ENCODE measurements at regions not wholly inside any gene's neighbourhood (a gene's known extent, or its start where the extent isn't known, plus 50 kb on each side); places are given as distances from the start of the nearest gene placed in this dataset.

DNA sequence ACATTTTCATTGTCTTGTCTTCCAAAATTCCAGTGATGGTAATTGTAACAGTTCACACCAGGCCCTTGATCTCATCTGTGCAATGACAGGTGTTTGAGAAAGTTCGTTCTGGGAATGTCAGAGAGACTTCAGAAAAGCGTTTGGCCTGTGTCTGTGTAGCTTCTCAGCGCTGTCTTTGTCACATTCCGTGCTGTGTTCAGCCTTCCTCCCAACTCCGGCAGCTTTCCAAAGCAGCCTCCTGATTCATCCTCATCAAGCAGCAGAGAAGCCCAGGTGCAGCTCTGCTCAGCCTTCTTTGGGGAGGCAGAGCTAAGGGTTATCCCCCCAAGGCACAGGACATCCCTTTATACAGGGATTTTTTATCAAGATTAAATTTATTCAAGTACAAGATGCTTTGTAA, 494.0 kb upstream of the SUCLG2 start:
- DNase-seq = no peak

DNA sequence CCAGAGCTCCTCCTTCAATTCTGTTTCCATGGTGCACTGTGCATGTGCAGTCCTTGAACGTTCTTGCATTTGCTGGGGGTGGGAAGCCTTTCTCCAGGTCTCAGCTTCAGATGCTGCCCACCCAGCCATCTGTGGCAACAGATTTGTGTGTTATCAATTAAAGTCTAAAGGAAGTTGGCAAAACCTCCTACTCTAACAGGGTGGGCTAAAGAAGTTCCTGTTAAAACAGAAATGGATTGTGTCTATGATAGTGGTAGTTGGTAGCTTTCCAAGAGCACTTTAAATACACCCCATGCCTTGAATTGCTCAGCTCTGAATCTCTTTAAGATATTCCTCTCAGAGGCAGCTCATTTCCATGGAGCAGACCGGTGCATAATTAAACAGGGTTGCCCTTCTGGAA, 488.0 kb upstream of the SUCLG2 start:
- DNase-seq = no peak

- no peak for DNase-seq
Observed at GRCh38 chr3:68139897-68140296, 485.5 kb upstream of the SUCLG2 start.

DNA sequence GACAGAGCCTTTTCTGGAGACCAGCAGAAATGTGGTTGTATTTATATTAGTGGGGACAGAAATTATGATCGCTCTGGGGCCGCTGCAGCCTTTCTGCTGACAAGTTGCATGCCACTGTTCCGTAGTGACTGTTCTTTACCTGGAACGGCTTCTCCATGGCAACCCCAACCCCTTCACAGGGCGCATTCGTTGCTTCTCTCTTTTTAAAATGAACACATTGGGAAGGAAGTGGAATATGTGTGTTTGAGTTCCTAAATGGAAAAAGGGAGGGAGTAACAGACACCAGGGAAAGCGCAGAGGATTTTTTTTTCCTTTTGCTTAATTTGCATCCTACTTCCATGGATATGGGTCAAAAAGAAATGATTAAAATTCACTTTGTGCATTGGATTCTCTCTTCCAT, 482.0 kb upstream of the SUCLG2 start:
- DNase-seq = no peak

DNA sequence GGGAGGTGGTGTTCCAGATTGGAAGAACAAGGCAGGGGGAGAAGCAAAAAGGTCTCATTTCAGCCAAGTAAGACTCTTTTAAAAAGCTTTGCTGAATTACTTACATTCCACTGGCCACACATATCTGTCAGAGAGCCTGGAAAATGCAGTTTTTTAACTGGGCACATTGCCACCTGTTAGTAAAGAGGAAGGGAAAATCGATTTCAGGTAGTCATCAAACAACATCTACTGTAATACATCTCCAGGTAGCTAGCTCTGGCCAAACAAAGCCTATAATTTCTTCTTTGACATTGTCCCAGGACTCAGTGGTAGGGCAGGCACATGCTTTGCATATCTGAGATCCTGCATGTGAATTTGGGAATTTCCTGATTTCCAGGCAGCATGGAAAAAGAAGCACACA, 480.7 kb upstream of the SUCLG2 start:
- DNase-seq = no peak

DNA sequence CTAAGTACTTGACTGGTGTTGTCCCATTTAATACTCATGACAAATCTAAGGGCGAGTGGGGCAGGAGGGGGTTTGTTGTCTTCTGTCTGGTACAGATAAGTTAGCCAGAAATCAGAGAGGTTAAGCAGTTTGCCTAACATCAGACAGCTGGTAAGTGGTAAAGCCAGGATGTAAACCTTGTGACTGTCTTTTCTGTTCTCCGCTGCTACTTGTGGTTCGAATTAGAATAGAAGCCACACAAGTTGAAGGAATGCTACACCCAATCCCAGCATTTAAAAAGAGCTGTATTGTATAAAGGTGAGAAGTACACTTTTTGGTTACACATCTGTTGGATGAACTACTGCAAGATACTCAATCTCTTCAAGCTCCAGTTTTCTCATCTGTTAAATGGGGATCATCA, 474.7 kb upstream of the SUCLG2 start:
- no peak for DNase-seq

DNA sequence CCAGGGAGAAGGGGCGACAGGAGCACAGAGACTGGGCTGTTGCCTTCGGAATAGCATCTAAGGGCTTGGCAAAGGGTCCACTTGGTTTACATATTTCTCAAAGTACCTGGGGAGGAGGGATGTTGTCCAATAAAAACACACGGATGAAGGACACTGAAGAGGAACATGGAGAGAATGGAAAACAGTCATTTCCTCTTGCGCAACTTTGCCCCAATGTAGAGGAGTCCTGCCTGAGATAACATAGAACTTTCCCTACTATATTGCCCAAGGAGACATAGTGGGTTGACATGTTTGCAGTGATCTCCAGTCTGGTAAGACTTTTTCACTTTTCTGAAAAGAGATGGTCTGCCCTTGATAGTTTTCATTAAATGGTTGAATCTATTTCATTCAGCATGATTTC, 468.8 kb upstream of the SUCLG2 start:
- no peak for DNase-seq

DNA sequence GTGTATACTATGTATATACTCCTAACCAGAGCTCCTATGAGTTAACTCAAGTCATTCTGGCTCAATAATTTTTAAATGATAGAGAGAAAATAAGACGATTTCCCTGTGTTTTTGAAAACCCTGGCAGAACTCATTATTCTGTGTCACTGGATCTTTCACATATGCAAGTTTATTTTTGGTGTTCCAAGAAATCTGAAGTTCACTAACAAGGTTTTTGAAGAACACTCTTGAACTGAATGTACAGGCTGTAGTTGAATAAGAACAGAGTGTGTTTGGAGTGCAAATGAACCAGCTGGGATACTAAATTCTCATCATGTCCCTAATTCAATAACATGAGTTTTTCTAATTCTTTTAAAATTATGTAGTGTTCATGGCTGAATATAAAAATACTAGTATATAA, 466.9 kb upstream of the SUCLG2 start:
- no peak for DNase-seq

GRCh38 chr3:68116580-68116979, 462.2 kb upstream of the SUCLG2 start:
- no peak for DNase-seq

DNA sequence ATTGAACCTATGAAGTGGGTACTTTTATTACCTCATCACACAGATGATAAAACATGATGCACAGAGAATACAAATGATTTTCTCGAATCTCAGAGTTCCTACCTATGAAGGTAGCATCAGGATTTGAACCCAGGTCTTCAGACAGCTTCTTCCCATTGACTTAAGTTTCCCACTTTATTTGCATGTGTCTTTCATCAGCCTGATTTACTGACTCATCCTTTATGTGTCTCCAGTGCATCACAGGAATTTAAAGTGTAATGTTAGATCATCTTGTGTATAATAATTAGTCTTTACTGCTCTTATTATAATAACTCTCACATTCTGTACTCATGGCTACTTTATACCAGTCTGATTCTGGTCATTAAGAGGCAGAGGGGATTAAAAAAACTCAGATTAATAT, 449.4 kb upstream of the SUCLG2 start:
- no peak for DNase-seq

- no peak for DNase-seq
Observed at GRCh38 chr3:68090571-68090970, 436.2 kb upstream of the SUCLG2 start.

DNA sequence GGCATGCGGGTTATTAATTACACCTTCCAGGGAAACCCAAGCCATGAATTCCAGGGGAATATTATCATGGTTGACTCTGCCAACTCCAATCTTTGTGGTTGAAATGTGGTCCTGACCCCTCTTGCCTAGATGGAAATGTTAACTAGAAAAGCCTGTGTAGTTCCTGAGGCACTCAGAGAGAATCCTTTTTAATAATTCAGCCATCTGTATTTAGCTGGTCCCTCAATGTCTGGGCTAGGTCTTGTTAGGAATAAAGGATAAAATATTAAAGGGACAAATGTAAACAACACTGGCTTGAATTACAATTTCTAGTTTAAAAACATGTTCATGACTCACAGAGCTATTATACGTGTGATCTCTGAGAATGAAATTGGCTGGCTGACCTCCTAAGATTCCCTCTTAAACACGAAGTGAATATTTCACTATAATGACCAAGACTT, 435.2 kb upstream of the SUCLG2 start:
- no peak for DNase-seq

DNA sequence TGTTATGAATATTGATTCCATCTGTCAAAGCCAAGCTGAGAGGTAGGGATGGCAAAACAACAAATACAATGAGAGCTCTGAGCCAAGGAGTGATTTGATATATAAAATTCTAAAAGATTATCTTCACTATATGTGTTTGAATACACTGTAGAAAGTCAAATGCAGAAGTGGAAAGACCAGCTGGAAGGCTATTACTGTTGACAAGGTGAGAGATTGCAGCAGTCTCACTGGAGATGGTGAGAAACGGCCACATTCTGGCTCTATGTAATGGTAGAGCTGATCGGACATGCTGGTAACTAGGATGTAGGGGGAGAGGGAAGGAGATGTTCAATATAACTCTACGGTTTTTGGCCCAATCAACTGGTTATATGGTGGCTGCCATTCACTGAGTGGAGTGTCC, 434.2 kb upstream of the SUCLG2 start:
- no peak for DNase-seq

- no peak for DNase-seq
Observed at GRCh38 chr3:68088216-68088615, 433.8 kb upstream of the SUCLG2 start.

- no peak for DNase-seq
Observed at GRCh38 chr3:68072062-68072461, 417.6 kb upstream of the SUCLG2 start.

DNA sequence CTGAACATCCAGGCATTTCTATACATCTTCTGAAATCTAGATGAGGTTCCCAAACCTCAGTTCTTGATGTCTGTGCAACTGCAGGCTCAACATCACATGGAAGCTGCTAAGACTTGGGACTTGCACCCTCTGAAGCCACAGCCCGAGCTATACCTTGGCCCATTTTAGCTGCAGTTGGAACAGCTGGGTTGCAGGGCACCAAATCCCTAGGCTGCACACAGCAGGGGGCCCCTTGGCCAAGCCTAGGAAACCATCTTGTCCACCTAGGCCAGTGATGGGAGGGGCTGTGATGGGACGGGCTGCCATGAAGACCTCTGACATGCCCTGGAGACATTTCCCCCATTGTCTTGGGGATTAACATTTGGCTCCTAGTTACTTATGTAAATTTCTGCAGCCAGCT, 415.8 kb upstream of the SUCLG2 start:
- no peak for DNase-seq

GRCh38 chr3:68067314-68067713, 412.9 kb upstream of the SUCLG2 start:
- no peak for DNase-seq

DNA sequence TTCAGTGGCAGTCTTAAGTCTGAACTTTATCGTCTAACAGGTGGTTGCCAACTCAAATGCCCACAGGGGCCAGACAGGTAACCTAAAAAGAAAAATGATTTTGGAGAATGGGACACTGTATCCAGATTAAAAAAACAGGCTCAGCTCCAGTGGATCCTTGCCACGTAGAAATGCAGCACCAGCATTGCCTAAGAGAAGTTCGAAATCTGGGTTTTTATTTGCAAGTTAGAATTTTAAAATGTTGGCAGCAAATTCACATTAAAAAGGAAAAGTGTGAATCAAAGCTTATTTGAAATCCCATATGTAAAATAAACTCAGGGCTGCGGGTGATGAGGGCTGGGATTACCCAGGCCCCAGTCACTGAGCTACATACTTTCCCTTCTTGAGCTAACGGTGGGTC, 408.5 kb upstream of the SUCLG2 start:
- no peak for DNase-seq

DNA sequence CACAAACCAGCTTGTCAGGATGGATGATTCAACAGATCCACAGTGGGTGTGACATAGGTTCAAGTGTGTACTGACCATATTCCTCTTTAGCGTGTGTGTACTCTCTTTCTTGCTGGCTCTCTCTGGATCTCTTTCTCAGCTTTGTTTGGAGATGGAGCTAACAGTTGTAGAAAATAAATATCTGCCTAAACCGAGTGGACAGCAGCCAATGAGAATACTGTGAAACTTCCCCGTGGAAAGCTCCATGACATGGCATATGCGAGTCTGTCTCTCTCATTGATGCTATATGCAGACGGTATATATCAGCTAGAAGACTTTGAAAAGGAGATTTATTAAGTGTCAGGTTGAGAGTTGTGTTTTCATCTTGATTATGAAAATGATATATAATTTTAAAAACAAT, 406.5 kb upstream of the SUCLG2 start:
- DNase-seq = no peak

DNA sequence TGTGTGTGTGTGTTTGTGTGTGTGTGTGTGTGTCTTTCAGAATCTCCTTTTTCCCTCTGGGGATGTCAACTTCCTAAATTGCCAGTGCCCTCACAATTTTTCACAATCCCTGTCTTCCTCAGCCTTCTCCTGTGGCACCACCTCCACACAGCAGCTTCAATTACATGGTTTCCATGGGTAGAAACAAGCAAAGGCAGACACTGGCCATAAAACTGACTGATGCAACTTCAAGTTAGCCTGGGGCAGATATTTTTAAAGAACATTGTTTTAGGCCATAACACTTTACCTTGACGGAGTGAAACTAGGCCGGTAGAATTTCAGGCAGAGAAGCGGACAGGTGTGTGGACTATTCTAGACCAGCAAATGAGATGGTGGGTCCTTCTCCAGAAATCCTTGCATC, 405.8 kb upstream of the SUCLG2 start:
- no peak for DNase-seq

DNA sequence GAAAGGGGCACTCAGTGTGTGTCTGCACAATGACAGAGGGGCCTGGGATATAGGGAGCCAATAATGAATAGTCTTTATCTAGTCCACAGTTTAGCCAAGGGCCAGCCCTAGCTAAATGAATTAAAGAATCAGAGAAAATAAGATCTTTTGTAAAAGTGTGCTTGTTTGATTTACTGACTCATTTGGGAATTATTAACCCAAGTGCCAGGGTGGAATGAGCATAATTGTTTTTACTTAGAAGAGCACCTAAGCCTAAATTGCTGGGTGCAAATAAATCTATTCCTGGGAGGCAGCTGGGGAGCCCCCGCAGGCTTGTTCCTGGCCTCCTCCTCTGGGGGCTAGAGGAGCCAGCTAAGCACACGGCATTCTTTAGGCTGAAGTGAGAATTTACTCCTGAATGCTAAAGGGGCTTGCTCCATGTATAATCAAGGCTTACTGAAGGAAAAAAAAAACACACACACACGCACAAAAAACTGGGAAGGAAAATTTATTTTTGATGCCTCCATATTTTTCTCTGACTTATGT, 405.3 kb upstream of the SUCLG2 start:
- no peak for DNase-seq

DNA sequence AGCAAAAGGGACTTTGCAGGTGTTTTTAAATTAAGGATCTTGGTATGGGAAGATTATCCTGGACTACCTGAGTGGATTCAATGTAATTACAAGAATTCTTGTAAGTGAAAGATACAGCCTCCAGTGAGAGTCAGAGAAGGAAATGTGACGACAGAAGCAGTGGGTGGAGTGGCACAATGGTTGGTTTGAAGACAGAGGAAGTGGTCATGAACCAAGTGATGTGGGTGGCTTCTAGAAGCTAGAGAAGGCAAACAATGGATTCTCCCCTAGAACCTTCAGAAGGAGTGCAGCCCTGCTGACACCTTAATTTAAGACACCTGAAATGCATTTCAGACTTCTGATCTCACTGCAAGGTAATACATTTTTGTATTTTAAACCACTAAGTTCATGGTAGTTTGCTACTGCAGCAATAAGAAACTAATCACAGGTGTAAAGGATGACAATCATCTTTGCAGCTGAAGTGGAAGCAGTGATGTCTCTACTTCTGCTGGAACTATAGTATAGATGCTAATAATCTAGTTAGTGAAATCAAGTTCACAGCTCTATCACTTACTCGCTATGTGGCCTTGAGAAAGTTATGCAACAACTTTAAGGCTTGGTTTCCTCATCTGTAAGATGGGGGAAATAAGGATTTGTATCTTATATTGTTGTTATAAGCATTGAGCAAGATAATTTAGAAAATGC, 403.4 kb upstream of the SUCLG2 start:
- DNase-seq = no peak

GRCh38 chr3:68056556-68056955, 402.1 kb upstream of the SUCLG2 start:
- no peak for DNase-seq

DNA sequence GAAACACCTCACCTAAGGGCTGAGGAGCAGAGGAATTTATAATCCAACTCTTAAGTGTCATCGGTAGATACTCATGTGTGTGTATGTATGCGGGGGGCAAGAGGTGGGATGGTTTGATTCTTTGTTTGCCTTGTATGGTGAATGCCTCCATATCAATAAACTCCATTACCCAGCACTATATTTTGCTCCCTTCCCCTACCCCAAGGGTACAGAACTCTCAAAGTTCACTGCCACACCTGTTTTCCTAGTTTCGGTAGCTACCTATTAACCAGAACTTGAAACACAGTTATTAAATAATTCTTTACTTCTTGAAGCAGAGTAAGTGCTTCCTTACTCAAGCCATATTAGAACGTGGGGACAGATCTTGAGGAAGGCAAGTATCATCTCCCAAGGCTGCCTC, 400.8 kb upstream of the SUCLG2 start:
- DNase-seq = no peak

DNA sequence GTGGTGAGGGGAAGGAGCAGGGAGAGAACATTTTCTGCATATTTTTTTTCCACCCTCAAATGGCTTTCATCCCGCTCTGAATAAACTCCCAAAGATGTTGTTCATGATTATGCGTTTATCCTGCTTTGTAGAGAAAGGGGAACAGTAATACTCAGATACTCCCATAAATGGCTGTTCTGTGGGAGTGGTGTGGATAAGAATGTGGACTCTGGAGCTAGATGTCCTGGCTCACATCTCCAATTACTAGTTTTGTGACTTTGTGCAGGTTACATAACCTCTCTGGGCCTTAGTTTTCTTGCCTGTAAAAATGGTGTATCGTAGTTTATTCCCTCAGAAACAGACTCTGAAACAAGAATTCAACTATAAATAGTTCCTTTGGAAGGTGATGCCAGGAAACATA, 395.4 kb upstream of the SUCLG2 start:
- no peak for DNase-seq

All from dermis blood vessel endothelial cell (primary cell).